Activated CD4-positive, alpha-beta T cell treated with anti-CD3 and anti-CD28 coated beads, Interleukin-2, amount 50 U/mL, for 24 hours (primary cell): ENCODE measurements at regions not wholly inside any gene's neighbourhood (a gene's known extent, or its start where the extent isn't known, plus 50 kb on each side); places are given as distances from the start of the nearest gene placed in this dataset.

ENCODE experiments used
- DNase-seq, 2 donors: peaks; one replicate each; pipeline ENCODE4 v3.0.0-alpha.2; 2020; ENCODE audit warnings: low read depth in 1 of 2, low spot score in 1 of 2

GRCh38 chr1:199396456-199396855 is 631.1 kb upstream of the NR5A2 start:
- DNase-seq: no peak

GRCh38 chr1:199399996-199400724 is 627.4 kb upstream of the NR5A2 start:
- DNase-seq: no peak

- no peak for DNase-seq
These were observed 623.9 kb upstream of the NR5A2 start for GRCh38 chr1:199403531-199404116.

- no peak for DNase-seq
These were observed 623.3 kb upstream of the NR5A2 start for GRCh38 chr1:199404191-199404590.

GRCh38 chr1:199404976-199405375 is 622.5 kb upstream of the NR5A2 start:
- no peak for DNase-seq

- DNase-seq: no peak
These were observed 621.8 kb upstream of the NR5A2 start for GRCh38 chr1:199405634-199406196.

- no peak for DNase-seq
These were observed 617.0 kb upstream of the NR5A2 start for GRCh38 chr1:199410462-199410861.

GRCh38 chr1:199411506-199411905 is 616.0 kb upstream of the NR5A2 start:
- DNase-seq: no peak

- DNase-seq: no peak
These were observed 605.3 kb upstream of the NR5A2 start for GRCh38 chr1:199422206-199422605.

- no peak for DNase-seq
These were observed 579.6 kb upstream of the NR5A2 start for GRCh38 chr1:199447906-199448305.

- no peak for DNase-seq
These were observed 578.9 kb upstream of the NR5A2 start for GRCh38 chr1:199448646-199449045.

- no peak for DNase-seq
These were observed 578.3 kb upstream of the NR5A2 start for GRCh38 chr1:199449221-199449620.

- DNase-seq: no peak
These were observed 577.8 kb upstream of the NR5A2 start for GRCh38 chr1:199449681-199450080.

- DNase-seq: no peak
These were observed 574.9 kb upstream of the NR5A2 start for GRCh38 chr1:199452627-199453026.

GRCh38 chr1:199453723-199454122 is 573.8 kb upstream of the NR5A2 start:
- DNase-seq: no peak

- DNase-seq: no peak
These were observed 566.6 kb upstream of the NR5A2 start for GRCh38 chr1:199460933-199461332.

- peak in 1 of 2 donors; percentile 2 for DNase-seq
These were observed 563.9 kb upstream of the NR5A2 start for GRCh38 chr1:199463521-199464127.

- no peak for DNase-seq
These were observed 560.5 kb upstream of the NR5A2 start for GRCh38 chr1:199466961-199467360.

GRCh38 chr1:199472018-199472417 is 555.5 kb upstream of the NR5A2 start:
- DNase-seq: no peak

GRCh38 chr1:199472978-199473377 is 554.5 kb upstream of the NR5A2 start:
- DNase-seq: no peak

- no peak for DNase-seq
These were observed 552.8 kb upstream of the NR5A2 start for GRCh38 chr1:199474738-199475137.

- no peak for DNase-seq
These were observed 545.1 kb upstream of the NR5A2 start for GRCh38 chr1:199482426-199482825.
